SU-DHL-6 (cell line): ENCODE measurements at regions not wholly inside any gene's neighbourhood (a gene's known extent, or its start where the extent isn't known, plus 50 kb on each side); places are given as distances from the start of the nearest gene placed in this dataset.

ENCODE experiments used
- H2AFZ ChIP-seq: fragments of 200-600 bp; sonication (generic); 2 replicates; pipeline ENCODE4 v1.6.1; 2014; ENCODE audit warnings: low read depth, mild to moderate bottlenecking, moderate library complexity, mixed read lengths, antibody characterized with exemption, low read length; ENCODE audit not compliant: severe bottlenecking
- H3F3A ChIP-seq: fragments of 200-600 bp; shearing (Covaris generic); 2 replicates; pipeline ENCODE4 v1.6.0; 2016; ENCODE audit warnings: antibody characterized with exemption, mild to moderate bottlenecking; ENCODE audit not compliant: insufficient read depth
- H3K27ac ChIP-seq: fragments of 200-600 bp; sonication (generic); 2 replicates; pipeline ENCODE4 v1.5.1; 2016; ENCODE audit warnings: low read depth, mild to moderate bottlenecking, low read length, moderate library complexity, mixed read lengths
- H3K27me3 ChIP-seq: fragments of 200-600 bp; sonication (generic), shearing (Covaris generic); 2 replicates; pipeline ENCODE4 v1.6.0; 2014; ENCODE audit warnings: mild to moderate bottlenecking, low read length
- H3K36me3 ChIP-seq: fragments of 200-600 bp; sonication (generic); 2 replicates; pipeline ENCODE4 v1.6.1; 2014; ENCODE audit warnings: mild to moderate bottlenecking, low read length, mixed read lengths
- H3K4me2 ChIP-seq: fragments of 300-600, 200-600 bp; shearing (Covaris generic), sonication (generic); 2 replicates; pipeline ENCODE4 v1.6.0; 2014; ENCODE audit warnings: low read length, low read depth, mild to moderate bottlenecking; ENCODE audit not compliant: poor library complexity, severe bottlenecking
- H3K4me3 ChIP-seq: fragments of 200-600 bp; sonication (generic); 2 replicates; pipeline ENCODE4 v1.5.1; 2014; ENCODE audit warnings: antibody characterized with exemption, low read length, mild to moderate bottlenecking, mixed read lengths; ENCODE audit not compliant: insufficient read depth, poor library complexity, severe bottlenecking
- H3K79me2 ChIP-seq: fragments of 200-600 bp; sonication (generic); 2 replicates; pipeline ENCODE4 v1.6.1; 2014; ENCODE audit warnings: mild to moderate bottlenecking, low read length, moderate library complexity; ENCODE audit not compliant: insufficient read depth
- H3K9ac ChIP-seq: fragments of 200-600 bp; sonication (generic); 2 replicates; pipeline ENCODE4 v1.7.0; 2014; ENCODE audit warnings: mild to moderate bottlenecking, low read length
- H3K9me2 ChIP-seq: fragments of 200-600 bp; sonication (generic); replicated peaks from 2 replicates; pipeline ENCODE4 v1.6.1; 2014; ENCODE audit warnings: low read length; ENCODE audit not compliant: insufficient read depth
- H3K9me3 ChIP-seq: fragments of 200-600 bp; sonication (generic); 2 replicates; pipeline ENCODE4 v1.6.1; 2014; ENCODE audit warnings: low read length, mixed read lengths; ENCODE audit not compliant: insufficient read depth
- H4K20me1 ChIP-seq: fragments of 200-600 bp; sonication (generic); 2 replicates; pipeline ENCODE4 v1.6.1; 2014; ENCODE audit warnings: low read depth, mild to moderate bottlenecking, antibody characterized with exemption, low read length, moderate library complexity, mixed read lengths
- CTCF ChIP-seq: fragments of 200-600 bp; sonication (generic); IDR thresholded peaks from one replicate; pipeline ENCODE4 v1.5.1; 2017; ENCODE audit warnings: antibody characterized with exemption, mild to moderate bottlenecking, low read length, moderate library complexity; ENCODE audit not compliant: insufficient read depth, poor library complexity, severe bottlenecking
- EZH2phosphoT487 ChIP-seq: fragments of 200-600 bp; sonication (generic), shearing (Covaris generic); conservative IDR thresholded peaks from 2 replicates; pipeline ENCODE4 v1.6.1; 2018; ENCODE audit warnings: mild to moderate bottlenecking, antibody characterized with exemption, low read length, moderate library complexity, mixed read lengths

- Histone ChIP-seq H3K9ac (no peak overlapping the region), H3K4me3 (no peak overlapping the region), H3K27me3 (no peaks in the 10 kb centered on the region), H3K79me2 (no peaks in the 10 kb centered on the region), H3K36me3 (no peaks in the 10 kb centered on the region; the same call in 1 of the 2 replicates), H3K27ac (no peak overlapping the region), H3F3A (no peaks in the 10 kb centered on the region), H3K9me3 (no peaks in the 10 kb centered on the region), H2AFZ (no peak overlapping the region), H3K9me2 (no peaks in the 10 kb centered on the region), H3K4me2 (no peak overlapping the region), H4K20me1 (no peaks in the 10 kb centered on the region)
- no peak for TF ChIP-seq EZH2phosphoT487
- no peak for TF ChIP-seq CTCF
These were observed 317.8 kb upstream of the NCAM1 start for GRCh38 chr11:112643416-112643815.

DNA sequence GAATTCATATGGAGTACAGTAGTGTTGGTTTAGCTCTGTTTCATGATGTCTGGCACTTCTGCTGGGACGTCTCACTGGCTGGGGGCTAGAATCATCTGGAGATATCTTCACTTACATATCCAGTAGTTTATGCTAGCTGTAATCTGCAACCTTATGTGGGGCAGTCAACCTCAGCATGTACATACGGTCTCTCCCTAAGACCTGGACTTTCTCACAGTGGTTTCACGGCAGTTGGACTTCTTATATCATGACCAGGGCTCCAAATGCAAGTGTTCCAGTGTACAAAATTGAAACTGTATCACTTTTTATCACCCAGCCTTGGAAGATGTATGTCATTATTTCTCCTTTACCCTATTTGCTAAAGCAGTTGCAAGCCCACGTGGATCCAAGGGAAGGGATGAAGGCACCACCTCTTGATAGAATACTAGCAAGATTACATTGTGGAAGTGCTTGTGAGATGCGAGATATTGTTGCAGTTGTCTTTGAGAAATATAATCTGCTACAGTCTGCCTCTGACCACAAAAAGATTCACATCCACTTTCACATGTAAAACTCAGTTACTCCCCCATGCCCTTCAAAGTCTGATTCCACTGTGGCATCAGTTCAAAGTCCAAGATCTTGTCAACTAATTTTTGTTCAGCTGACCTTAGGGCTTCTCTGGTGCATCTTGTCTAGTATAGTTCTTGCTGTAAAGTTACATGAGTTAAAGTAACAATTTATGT lies 316.6 kb upstream of the NCAM1 start:
- no peaks in the 10 kb centered on the region for H3K36me3 ChIP-seq
- H3K27me3 ChIP-seq: no peaks in the 10 kb centered on the region
- no peaks in the 10 kb centered on the region for H3K9me2 ChIP-seq
- no peaks in the 10 kb centered on the region for H4K20me1 ChIP-seq
- H3K4me3 ChIP-seq: no peak overlapping the region
- H3K4me2 ChIP-seq: no peak overlapping the region
- no peak overlapping the region for H3K9ac ChIP-seq
- no peaks in the 10 kb centered on the region for H3K79me2 ChIP-seq
- no peaks in the 10 kb centered on the region for H3K9me3 ChIP-seq
- no peak overlapping the region for H3K27ac ChIP-seq
- H2AFZ ChIP-seq: no peak overlapping the region
- H3F3A ChIP-seq: no peaks in the 10 kb centered on the region
- TF ChIP-seq EZH2phosphoT487: no peak
- no peak for TF ChIP-seq CTCF

GRCh38 chr11:112649856-112650255 lies 311.4 kb upstream of the NCAM1 start:
- Histone ChIP-seq H3K9me2 (no peaks in the 10 kb centered on the region), H3K27ac (no peak overlapping the region), H3K4me2 (no peak overlapping the region), H4K20me1 (no peaks in the 10 kb centered on the region), H3K4me3 (no peak overlapping the region), H3K9me3 (no peaks in the 10 kb centered on the region), H3K79me2 (no peaks in the 10 kb centered on the region), H2AFZ (no peak overlapping the region), H3K27me3 (no peaks in the 10 kb centered on the region), H3K36me3 (no peaks in the 10 kb centered on the region), H3K9ac (no peak overlapping the region), H3F3A (no peaks in the 10 kb centered on the region)
- TF ChIP-seq EZH2phosphoT487 (no peak), CTCF (no peak)
